ENCODE measurements at regions not wholly inside any gene's neighbourhood (a gene's known extent, or its start where the extent isn't known, plus 50 kb on each side); places are given as distances from the start of the nearest gene placed in this dataset.

DNA sequence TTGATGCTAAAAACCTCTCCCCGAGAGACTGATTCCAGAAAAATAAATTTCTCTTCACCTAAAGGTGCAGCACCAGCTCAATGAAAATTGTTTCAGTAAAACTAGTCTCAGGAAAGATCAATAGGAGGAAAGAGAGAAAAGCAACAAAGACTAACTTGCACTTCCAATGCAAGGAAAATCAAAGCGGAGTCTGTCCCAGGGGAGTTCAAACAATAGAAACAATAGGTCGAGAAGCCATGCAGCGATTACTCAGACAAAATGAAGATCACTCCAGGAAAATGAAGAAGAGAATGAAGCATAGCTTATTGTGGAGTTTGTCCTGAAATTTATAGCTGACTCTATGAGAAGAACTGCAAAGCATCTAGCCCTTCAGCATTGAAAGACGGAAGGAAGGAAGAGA, 105.1 kb upstream of the FRMD4B start:
- Histone ChIP-seq H3K4me2 (ENCODE audit: control insufficient read depth, insufficient read depth) (no peak overlapping the region), H3K4me3 (no peak overlapping the region), H3K4me1 (ENCODE audit: control insufficient read depth, insufficient read depth, low read length) (no peaks in the 10 kb centered on the region), H3K27ac (ENCODE audit: control insufficient read depth, insufficient read depth) (no peak overlapping the region), H3K9ac (ENCODE audit: control insufficient read depth, insufficient read depth, low read length) (no peak overlapping the region), H3K79me2 (ENCODE audit: control insufficient read depth, insufficient read depth, low read length) (no peaks in the 10 kb centered on the region), H2AFZ (ENCODE audit: control insufficient read depth, low read depth, low read length) (no peak overlapping the region), H3K9me3 (replicated peaks; ENCODE audit: control insufficient read depth, insufficient read depth, low read length) (no peaks in the 10 kb centered on the region), H4K20me1 (ENCODE audit: control insufficient read depth, insufficient read depth) (no peaks in the 10 kb centered on the region), H3K27me3 (replicated peaks in 1 of 2; ENCODE audit: control insufficient read depth in 2 of 2, insufficient read depth in 2 of 2, low read length in 1 of 2) (no peaks in the 10 kb centered on the region; a peak in 1 of 4 replicates), H3K36me3 (ENCODE audit: control insufficient read depth in 2 of 2, insufficient read depth in 2 of 2, low read length in 1 of 2) (no peaks in the 10 kb centered on the region)
- ATAC-seq: no peak
- BruUV-seq (replicated peaks): no TSS peak
- ChIA-PET RAD21 (ENCODE audit: unreplicated experiment) (interaction anchor here (0.8 kb wide), 1 partner anchor 371 kb away, joined by 3 read pairs; no protein-coding TSS in a partner anchor), POLR2A (no interaction called here), SMC1A (ENCODE audit: uncharacterized antibody, unreplicated experiment) (interaction anchor here (0.6 kb wide), 1 partner anchor 23 kb away, joined by 3 read pairs; no protein-coding TSS in a partner anchor), CTCF (interaction anchor here (1.2 to 1.3 kb wide), 2 partner anchors 11 to 330 kb away, joined by 3 to 4 read pairs; no protein-coding TSS in a partner anchor)
- 19% methylated on average over 5 of the region's 5 CpGs for WGBS (ENCODE audit: insufficient coverage, insufficient replicate concordance, low lambda C conversion rate, missing lambda C conversion rate)
- DNase-seq (ENCODE audit: low read depth, low spot score): no peak
- TF ChIP-seq EP300 (IDR thresholded peaks at IDR 0.05; ENCODE audit: borderline replicate concordance in 1 of 2, control insufficient read depth in 1 of 2, low read depth in 2 of 2, low read length in 2 of 2) (no peak), ZNF384 (IDR thresholded peaks at IDR 0.05; ENCODE audit: borderline replicate concordance, low read depth, low read length) (no peak), NR2C1 (IDR thresholded peaks at IDR 0.05) (no peak), JUNB (IDR thresholded peaks at IDR 0.05) (no peak), SIX5 (IDR thresholded peaks at IDR 0.05; ENCODE audit: low read depth, low read length, severe bottlenecking) (no peak)
- no peak for FAIRE-seq
- intact Hi-C loops (cut with micrococcal nuclease; ENCODE audit: unreplicated experiment): no loop called here
- in situ Hi-C loops (cut with MboI): no loop called here

DNA sequence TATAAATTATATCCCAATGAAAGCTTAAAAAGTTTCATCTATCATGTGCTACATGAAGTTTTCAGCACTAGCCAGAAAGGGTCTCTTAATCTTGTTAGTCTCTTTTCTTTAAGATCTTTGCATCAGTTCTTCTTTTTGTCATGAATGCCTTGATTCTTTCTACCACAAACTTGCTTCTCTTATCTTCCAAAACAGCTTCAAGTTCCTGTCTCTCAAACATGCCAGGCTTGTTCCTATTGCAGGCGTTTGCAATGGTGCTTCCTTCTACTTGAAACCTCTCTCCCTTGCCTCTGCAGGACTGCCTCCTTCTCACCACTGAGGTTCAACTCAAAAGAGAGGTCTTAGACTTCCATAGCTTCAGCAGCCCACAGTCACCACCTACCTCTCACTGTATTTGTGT, 104.3 kb upstream of the FRMD4B start:
- no peaks in the 10 kb centered on the region for H4K20me1 ChIP-seq (ENCODE audit: control insufficient read depth, insufficient read depth)
- in situ Hi-C loops (cut with MboI) (no loop called here), intact Hi-C loops (cut with micrococcal nuclease; ENCODE audit: unreplicated experiment) (no loop called here)
- no peaks in the 10 kb centered on the region for H3K4me1 ChIP-seq (ENCODE audit: control insufficient read depth, insufficient read depth, low read length)
- H3K27me3 ChIP-seq (replicated peaks in 1 of 2; ENCODE audit: control insufficient read depth in 2 of 2, insufficient read depth in 2 of 2, low read length in 1 of 2): no peaks in the 10 kb centered on the region; a peak in 1 of 4 replicates
- FAIRE-seq (no peak), DNase-seq (ENCODE audit: low read depth, low spot score) (no peak), ATAC-seq (no peak)
- H3K4me2 ChIP-seq (ENCODE audit: control insufficient read depth, insufficient read depth): no peak overlapping the region
- CTCF ChIA-PET: interaction anchor here (1.3 kb wide), 1 partner anchor 12 kb away, joined by 3 read pairs; no protein-coding TSS in a partner anchor
- BruUV-seq (replicated peaks): no TSS peak
- no peak overlapping the region for H3K27ac ChIP-seq (ENCODE audit: control insufficient read depth, insufficient read depth)
- SMC1A ChIA-PET (ENCODE audit: uncharacterized antibody, unreplicated experiment): no interaction called here
- H2AFZ ChIP-seq (ENCODE audit: control insufficient read depth, low read depth, low read length): no peak overlapping the region
- H3K79me2 ChIP-seq (ENCODE audit: control insufficient read depth, insufficient read depth, low read length): no peaks in the 10 kb centered on the region
- RAD21 ChIA-PET (ENCODE audit: unreplicated experiment): interaction anchor here (0.8 kb wide), 1 partner anchor 371 kb away, joined by 3 read pairs; no protein-coding TSS in a partner anchor
- 0% methylated on average over 1 of the region's 1 CpG for WGBS (ENCODE audit: insufficient coverage, insufficient replicate concordance, low lambda C conversion rate, missing lambda C conversion rate)
- H3K4me3 ChIP-seq: no peak overlapping the region
- POLR2A ChIA-PET: no interaction called here
- H3K9ac ChIP-seq (ENCODE audit: control insufficient read depth, insufficient read depth, low read length): no peak overlapping the region
- H3K36me3 ChIP-seq (ENCODE audit: control insufficient read depth in 2 of 2, insufficient read depth in 2 of 2, low read length in 1 of 2): no peaks in the 10 kb centered on the region
- H3K9me3 ChIP-seq (replicated peaks; ENCODE audit: control insufficient read depth, insufficient read depth, low read length): no peaks in the 10 kb centered on the region
- no peak for TF ChIP-seq STAT1 (conservative IDR thresholded peaks at IDR 0.05)
- no peak for TF ChIP-seq YBX1 (IDR thresholded peaks at IDR 0.05)
- no peak for TF ChIP-seq IRF4 (IDR thresholded peaks at IDR 0.05; ENCODE audit: low read depth, low read length)
- TF ChIP-seq SUPT20H (IDR thresholded peaks at IDR 0.05; ENCODE audit: borderline replicate concordance, control insufficient read depth, low read depth, low read length): no peak
- TF ChIP-seq MTA3 (IDR thresholded peaks at IDR 0.05; ENCODE audit: borderline replicate concordance, low read length): no peak
- TF ChIP-seq, protein P1, sequence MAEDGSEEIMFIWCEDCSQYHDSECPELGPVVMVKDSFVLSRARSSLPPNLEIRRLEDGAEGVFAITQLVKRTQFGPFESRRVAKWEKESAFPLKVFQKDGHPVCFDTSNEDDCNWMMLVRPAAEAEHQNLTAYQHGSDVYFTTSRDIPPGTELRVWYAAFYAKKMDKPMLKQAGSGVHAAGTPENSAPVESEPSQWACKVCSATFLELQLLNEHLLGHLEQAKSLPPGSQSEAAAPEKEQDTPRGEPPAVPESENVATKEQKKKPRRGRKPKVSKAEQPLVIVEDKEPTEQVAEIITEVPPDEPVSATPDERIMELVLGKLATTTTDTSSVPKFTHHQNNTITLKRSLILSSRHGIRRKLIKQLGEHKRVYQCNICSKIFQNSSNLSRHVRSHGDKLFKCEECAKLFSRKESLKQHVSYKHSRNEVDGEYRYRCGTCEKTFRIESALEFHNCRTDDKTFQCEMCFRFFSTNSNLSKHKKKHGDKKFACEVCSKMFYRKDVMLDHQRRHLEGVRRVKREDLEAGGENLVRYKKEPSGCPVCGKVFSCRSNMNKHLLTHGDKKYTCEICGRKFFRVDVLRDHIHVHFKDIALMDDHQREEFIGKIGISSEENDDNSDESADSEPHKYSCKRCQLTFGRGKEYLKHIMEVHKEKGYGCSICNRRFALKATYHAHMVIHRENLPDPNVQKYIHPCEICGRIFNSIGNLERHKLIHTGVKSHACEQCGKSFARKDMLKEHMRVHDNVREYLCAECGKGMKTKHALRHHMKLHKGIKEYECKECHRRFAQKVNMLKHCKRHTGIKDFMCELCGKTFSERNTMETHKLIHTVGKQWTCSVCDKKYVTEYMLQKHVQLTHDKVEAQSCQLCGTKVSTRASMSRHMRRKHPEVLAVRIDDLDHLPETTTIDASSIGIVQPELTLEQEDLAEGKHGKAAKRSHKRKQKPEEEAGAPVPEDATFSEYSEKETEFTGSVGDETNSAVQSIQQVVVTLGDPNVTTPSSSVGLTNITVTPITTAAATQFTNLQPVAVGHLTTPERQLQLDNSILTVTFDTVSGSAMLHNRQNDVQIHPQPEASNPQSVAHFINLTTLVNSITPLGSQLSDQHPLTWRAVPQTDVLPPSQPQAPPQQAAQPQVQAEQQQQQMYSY (CRISPR knock-in tag; IDR thresholded peaks at IDR 0.05): no peak
- no peak for TF ChIP-seq ZNF217 (IDR thresholded peaks at IDR 0.05)
- TF ChIP-seq ATF7 (IDR thresholded peaks at IDR 0.05; ENCODE audit: low read depth): no peak
